ENCODE measurements at regions not wholly inside any gene's neighbourhood (a gene's known extent, or its start where the extent isn't known, plus 50 kb on each side); places are given as distances from the start of the nearest gene placed in this dataset.
"Not testable (repeated sequence)": the region's sequence is repeated elsewhere in the genome, so short reads cannot be mapped to it uniquely, and the experiment has no call there.

DNA sequence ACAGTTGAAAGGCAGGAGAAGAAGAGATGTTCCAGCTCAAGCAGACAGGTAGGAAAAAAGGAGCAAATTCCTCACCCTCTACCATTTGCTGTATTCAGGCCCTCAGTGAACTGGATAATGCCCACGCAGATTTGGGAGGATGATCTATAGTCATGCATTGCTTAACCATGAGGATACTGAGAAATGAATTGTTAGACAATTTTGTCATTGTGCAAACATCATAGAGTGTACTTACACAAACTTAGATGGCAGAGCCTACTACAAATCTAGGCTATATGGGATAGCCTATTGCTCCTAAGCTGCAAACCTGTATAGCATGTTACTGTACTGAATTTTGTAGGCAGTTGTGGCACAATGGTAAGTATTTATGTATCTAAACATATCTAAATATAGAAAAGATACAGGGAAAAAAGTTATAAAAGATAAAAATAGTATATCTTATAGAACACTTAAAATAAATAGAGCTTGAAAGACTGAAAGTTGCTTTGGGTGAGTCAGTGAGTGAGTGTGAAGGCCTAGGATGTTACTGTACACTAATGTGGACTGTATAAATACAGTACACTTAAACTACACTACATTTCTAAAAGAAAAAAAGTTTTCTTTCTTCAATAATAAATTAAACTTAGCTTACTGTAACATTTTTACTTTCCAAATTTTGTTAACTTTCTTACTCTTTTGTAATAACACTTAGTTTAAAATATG is 672.3 kb downstream of the UTRN start:
- DNase-seq (ENCODE audit: insufficient read length, low spot score, missing footprints) = no peak
- peak overlapping the region; percentile 50 for H3K4me2 ChIP-seq (ENCODE audit: insufficient read depth, low read length)
- H3K4me1 ChIP-seq (ENCODE audit: insufficient read depth, low read length) = peaks cover 49% of the 10 kb centered on the region
- H3K27ac ChIP-seq (ENCODE audit: low read depth, low read length) = peak overlapping the region; percentile 21
- H3K4me3 ChIP-seq (ENCODE audit: insufficient read depth, low read length) = no peak overlapping the region
- no peaks in the 10 kb centered on the region for H3K79me2 ChIP-seq (ENCODE audit: insufficient read depth, low read length)
- H3K9me3 ChIP-seq (ENCODE audit: low read depth, low read length) = no peaks in the 10 kb centered on the region
- no peaks in the 10 kb centered on the region for H3K36me3 ChIP-seq (ENCODE audit: insufficient read depth, low read length)
- TF ChIP-seq, protein P1, sequence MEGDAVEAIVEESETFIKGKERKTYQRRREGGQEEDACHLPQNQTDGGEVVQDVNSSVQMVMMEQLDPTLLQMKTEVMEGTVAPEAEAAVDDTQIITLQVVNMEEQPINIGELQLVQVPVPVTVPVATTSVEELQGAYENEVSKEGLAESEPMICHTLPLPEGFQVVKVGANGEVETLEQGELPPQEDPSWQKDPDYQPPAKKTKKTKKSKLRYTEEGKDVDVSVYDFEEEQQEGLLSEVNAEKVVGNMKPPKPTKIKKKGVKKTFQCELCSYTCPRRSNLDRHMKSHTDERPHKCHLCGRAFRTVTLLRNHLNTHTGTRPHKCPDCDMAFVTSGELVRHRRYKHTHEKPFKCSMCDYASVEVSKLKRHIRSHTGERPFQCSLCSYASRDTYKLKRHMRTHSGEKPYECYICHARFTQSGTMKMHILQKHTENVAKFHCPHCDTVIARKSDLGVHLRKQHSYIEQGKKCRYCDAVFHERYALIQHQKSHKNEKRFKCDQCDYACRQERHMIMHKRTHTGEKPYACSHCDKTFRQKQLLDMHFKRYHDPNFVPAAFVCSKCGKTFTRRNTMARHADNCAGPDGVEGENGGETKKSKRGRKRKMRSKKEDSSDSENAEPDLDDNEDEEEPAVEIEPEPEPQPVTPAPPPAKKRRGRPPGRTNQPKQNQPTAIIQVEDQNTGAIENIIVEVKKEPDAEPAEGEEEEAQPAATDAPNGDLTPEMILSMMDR (IDR thresholded peaks at IDR 0.05; ENCODE audit: extremely low read depth, low read depth, low read length) = no peak
- no peaks in the 10 kb centered on the region for H4K20me1 ChIP-seq (ENCODE audit: insufficient read depth, low read length)
- peak overlapping the region; percentile 13 for H2AFZ ChIP-seq (ENCODE audit: low read length)
- H3K27me3 ChIP-seq (ENCODE audit: insufficient read depth, low read length) = no peaks in the 10 kb centered on the region

DNA sequence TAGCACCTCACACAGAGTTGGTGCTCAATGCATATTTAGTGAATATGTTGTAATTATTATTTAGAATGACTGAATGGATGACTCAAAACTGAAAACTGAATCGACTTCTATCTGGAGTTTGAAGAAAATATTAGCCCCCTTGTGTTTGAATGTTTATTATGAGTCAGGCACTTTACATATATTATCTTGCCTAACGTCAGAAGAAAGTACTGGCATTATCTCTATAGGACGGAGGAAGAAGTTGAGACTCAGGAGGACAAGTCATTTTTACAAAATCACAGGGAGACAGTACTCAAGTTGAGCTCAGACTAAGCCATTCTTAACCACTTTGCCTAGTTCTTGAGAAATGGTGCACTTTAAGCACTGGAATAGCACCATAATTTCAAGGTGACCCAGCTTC is 684.0 kb downstream of the UTRN start:
- no peaks in the 10 kb centered on the region for H4K20me1 ChIP-seq (ENCODE audit: insufficient read depth, low read length)
- no peaks in the 10 kb centered on the region for H3K9me3 ChIP-seq (ENCODE audit: low read depth, low read length)
- H3K36me3 ChIP-seq (ENCODE audit: insufficient read depth, low read length) = no peaks in the 10 kb centered on the region
- H2AFZ ChIP-seq (ENCODE audit: low read length) = no peak overlapping the region
- no peak overlapping the region for H3K4me3 ChIP-seq (ENCODE audit: insufficient read depth, low read length)
- no peaks in the 10 kb centered on the region for H3K79me2 ChIP-seq (ENCODE audit: insufficient read depth, low read length)
- no peak overlapping the region for H3K4me2 ChIP-seq (ENCODE audit: insufficient read depth, low read length)
- no peaks in the 10 kb centered on the region for H3K27me3 ChIP-seq (ENCODE audit: insufficient read depth, low read length)
- TF ChIP-seq, protein P1 (IDR thresholded peaks at IDR 0.05; ENCODE audit: extremely low read depth, low read depth, low read length) = no peak
- no peak for DNase-seq (ENCODE audit: insufficient read length, low spot score, missing footprints)
- no peak overlapping the region for H3K27ac ChIP-seq (ENCODE audit: low read depth, low read length)
- H3K4me1 ChIP-seq (ENCODE audit: insufficient read depth, low read length) = no peaks in the 10 kb centered on the region

DNA sequence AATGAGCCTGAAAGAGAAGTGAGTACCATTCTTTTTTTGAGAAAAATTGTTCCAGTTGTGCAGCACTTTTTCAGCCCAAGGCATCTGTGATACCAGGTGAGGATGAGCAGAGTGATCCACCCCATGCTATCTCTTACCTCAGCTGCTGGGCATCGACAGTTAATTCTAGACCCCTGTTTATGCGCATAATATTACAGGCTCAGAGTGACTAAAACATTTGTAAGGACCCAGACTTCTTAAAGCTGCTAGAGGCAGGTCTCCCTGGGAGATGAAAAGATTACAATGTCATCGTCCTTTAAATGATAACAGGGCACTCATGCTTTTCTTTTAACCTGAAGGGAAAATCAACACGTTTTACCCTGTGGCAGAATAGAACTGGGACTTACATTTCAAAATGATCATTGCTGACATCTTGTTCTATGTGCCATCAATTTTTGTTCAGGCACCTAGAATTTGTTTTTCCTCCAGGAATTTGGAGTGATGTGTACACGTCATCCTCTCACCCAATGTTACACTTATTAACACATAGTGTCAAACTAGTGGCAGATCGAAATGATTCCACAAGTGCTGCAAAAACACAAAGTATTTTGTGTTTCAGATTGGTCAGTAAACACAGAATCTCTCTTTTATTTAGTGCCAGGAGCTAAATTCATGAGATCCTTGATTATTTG is 684.6 kb downstream of the UTRN start:
- Histone ChIP-seq H3K4me3 (ENCODE audit: insufficient read depth, low read length) (peak overlapping the region; percentile 36), H3K36me3 (ENCODE audit: insufficient read depth, low read length) (no peaks in the 10 kb centered on the region), H3K79me2 (ENCODE audit: insufficient read depth, low read length) (no peaks in the 10 kb centered on the region), H3K4me1 (ENCODE audit: insufficient read depth, low read length) (no peaks in the 10 kb centered on the region), H3K27ac (ENCODE audit: low read depth, low read length) (no peak overlapping the region), H3K27me3 (ENCODE audit: insufficient read depth, low read length) (no peaks in the 10 kb centered on the region), H4K20me1 (ENCODE audit: insufficient read depth, low read length) (no peaks in the 10 kb centered on the region), H2AFZ (ENCODE audit: low read length) (peak overlapping the region; percentile 60), H3K4me2 (ENCODE audit: insufficient read depth, low read length) (peak overlapping the region; percentile 25), H3K9me3 (ENCODE audit: low read depth, low read length) (no peaks in the 10 kb centered on the region)
- TF ChIP-seq, protein P1 (IDR thresholded peaks at IDR 0.05; ENCODE audit: extremely low read depth, low read depth, low read length) = no peak
- DNase-seq (ENCODE audit: insufficient read length, low spot score, missing footprints) = no peak

DNA sequence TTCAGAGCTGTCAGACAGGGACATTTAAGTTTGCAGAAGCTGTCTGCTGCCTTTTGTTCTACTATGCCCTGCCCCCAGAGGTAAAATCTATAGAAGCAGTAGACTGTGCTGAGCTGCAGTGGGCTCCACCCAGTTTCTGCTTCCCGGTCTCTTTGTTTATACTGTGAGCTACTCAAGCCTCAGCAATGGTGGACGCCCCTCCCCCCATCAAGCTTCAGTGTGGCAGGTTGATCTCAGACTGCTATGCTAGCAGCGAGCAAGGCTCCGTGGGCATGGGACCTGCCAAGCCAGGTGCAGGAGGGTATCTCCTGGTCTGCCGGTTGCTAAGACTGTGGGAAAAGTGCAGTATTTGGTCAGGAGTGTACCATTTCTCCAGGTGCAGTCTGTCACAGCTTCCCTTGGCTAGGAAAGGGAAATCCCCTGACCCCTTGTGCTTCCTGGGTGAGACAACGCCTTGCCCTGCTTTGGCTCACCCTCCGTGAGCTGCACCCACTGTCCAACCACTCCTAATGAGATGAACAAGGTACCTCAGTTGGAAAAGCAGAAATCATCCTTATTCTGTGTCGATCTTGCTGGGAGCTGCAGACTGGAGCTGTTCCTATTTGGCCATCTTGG is 692.2 kb downstream of the UTRN start:
- not testable (repeated sequence) for DNase-seq (ENCODE audit: insufficient read length, low spot score, missing footprints); H3K9me3 ChIP-seq (ENCODE audit: low read depth, low read length); H3K4me3 ChIP-seq (ENCODE audit: insufficient read depth, low read length); H3K27me3 ChIP-seq (ENCODE audit: insufficient read depth, low read length); H3K4me1 ChIP-seq (ENCODE audit: insufficient read depth, low read length); H3K36me3 ChIP-seq (ENCODE audit: insufficient read depth, low read length); H3K79me2 ChIP-seq (ENCODE audit: insufficient read depth, low read length); H3K27ac ChIP-seq (ENCODE audit: low read depth, low read length); H4K20me1 ChIP-seq (ENCODE audit: insufficient read depth, low read length)
- H2AFZ ChIP-seq (ENCODE audit: low read length) = peak overlapping the region; percentile 83
- H3K4me2 ChIP-seq (ENCODE audit: insufficient read depth, low read length) = peak overlapping the region; percentile 48

Data from osteoblast (primary cell).